DND-41 (cell line): ENCODE measurements at regions not wholly inside any gene's neighbourhood (a gene's known extent, or its start where the extent isn't known, plus 50 kb on each side); places are given as distances from the start of the nearest gene placed in this dataset.

Experiments
- ATAC-seq: fragments of 200-7000 bp; cut with Tn5 transposase; 3 replicates; pipeline ENCODE4 v1.9.1; 2021; ENCODE audit warnings: low read depth; ENCODE audit not compliant: insufficient read depth
- DNase-seq: peaks from one replicate; pipeline ENCODE4 v3.0.0-alpha.2; 2020
- H2AFZ ChIP-seq: 2 replicates; pipeline ENCODE4 v1.6.0; 2012; ENCODE audit warnings: low read depth, low read length
- H3K27ac ChIP-seq: 2 replicates; pipeline ENCODE4 v1.5.1; 2012; ENCODE audit warnings: low read length, inconsistent platforms
- H3K27me3 ChIP-seq: fragments of 200-600 bp; sonication (generic); 2 replicates; pipeline ENCODE4 v1.6.0; 2012; ENCODE audit warnings: low read length, mild to moderate bottlenecking, inconsistent platforms; ENCODE audit not compliant: insufficient read depth, poor library complexity
- H3K36me3 ChIP-seq: 2 replicates; pipeline ENCODE4 v1.5.1; 2012; ENCODE audit warnings: low read length, inconsistent platforms; ENCODE audit not compliant: insufficient read depth
- H3K4me1 ChIP-seq: 2 replicates; pipeline ENCODE4 v1.5.1; 2012; ENCODE audit warnings: mild to moderate bottlenecking, low read length; ENCODE audit not compliant: insufficient read depth
- H3K4me2 ChIP-seq: 2 replicates; pipeline ENCODE4 v1.6.0; 2012; ENCODE audit warnings: mild to moderate bottlenecking, moderate library complexity, low read length, inconsistent platforms; ENCODE audit not compliant: insufficient read depth
- H3K4me3 ChIP-seq, 2 experiments: fragments of 200-600 bp in 1 of 2; shearing (Covaris generic) in 1 of 2; 2 replicates each; pipeline ENCODE4 v1.5.1; 2012 to 2016; ENCODE audit warnings: inconsistent platforms in 2 of 2, low read length in 2 of 2, mild to moderate bottlenecking in 2 of 2, low read depth in 1 of 2, moderate library complexity in 1 of 2
- H3K79me2 ChIP-seq: 2 replicates; pipeline ENCODE4 v1.6.0; 2012; ENCODE audit warnings: low read length, inconsistent platforms; ENCODE audit not compliant: insufficient read depth
- H3K9ac ChIP-seq: 2 replicates; pipeline ENCODE4 v1.6.0; 2012; ENCODE audit warnings: low read depth, mild to moderate bottlenecking, inconsistent platforms, low read length, moderate library complexity
- H3K9me3 ChIP-seq: 2 replicates; pipeline ENCODE4 v1.5.1; 2012; ENCODE audit warnings: low read length, moderate library complexity, mild to moderate bottlenecking, inconsistent platforms; ENCODE audit not compliant: insufficient read depth, severe bottlenecking
- H4K20me1 ChIP-seq: 2 replicates; pipeline ENCODE4 v1.6.0; 2012; ENCODE audit warnings: low read length; ENCODE audit not compliant: insufficient read depth
- CTCF ChIP-seq: IDR thresholded peaks from 2 replicates; pipeline ENCODE4 v1.5.1; 2012; ENCODE audit warnings: borderline replicate concordance, low read length, moderate library complexity, mild to moderate bottlenecking; ENCODE audit not compliant: poor library complexity, severe bottlenecking; ENCODE audit errors: extremely low read depth
- EZH2 ChIP-seq: IDR thresholded peaks from 3 replicates; pipeline ENCODE4 v1.6.1; 2012; ENCODE audit warnings: borderline replicate concordance, low read depth, mild to moderate bottlenecking, moderate library complexity, low read length, inconsistent platforms; ENCODE audit not compliant: severe bottlenecking

- Histone ChIP-seq H4K20me1 (no peaks in the 10 kb centered on the region), H3K9ac (no peak overlapping the region), H3K79me2 (no peaks in the 10 kb centered on the region), H2AFZ (no peak overlapping the region), H3K4me2 (no peak overlapping the region), H3K9me3 (no peaks in the 10 kb centered on the region), H3K27ac (no peak overlapping the region), H3K4me1 (no peaks in the 10 kb centered on the region), H3K4me3 (no peak overlapping the region), H3K27me3 (no peaks in the 10 kb centered on the region), H3K36me3 (no peaks in the 10 kb centered on the region)
- TF ChIP-seq EZH2 (no peak), CTCF (no peak)
- ATAC-seq, result no peak
- no peak for DNase-seq
Observed at GRCh38 chr12:78398750-78399149, 465.8 kb upstream of the SYT1 start.

- no peaks in the 10 kb centered on the region for H4K20me1 ChIP-seq
- no peak overlapping the region for H3K4me2 ChIP-seq
- H3K27me3 ChIP-seq, result no peaks in the 10 kb centered on the region
- no peaks in the 10 kb centered on the region for H3K4me1 ChIP-seq
- no peaks in the 10 kb centered on the region for H3K36me3 ChIP-seq
- no peak overlapping the region for H3K27ac ChIP-seq
- TF ChIP-seq CTCF, result no peak
- H3K9me3 ChIP-seq, result no peaks in the 10 kb centered on the region
- H3K4me3 ChIP-seq, result no peak overlapping the region
- H2AFZ ChIP-seq, result no peak overlapping the region
- no peak for ATAC-seq
- DNase-seq, result no peak
- H3K79me2 ChIP-seq, result no peaks in the 10 kb centered on the region
- H3K9ac ChIP-seq, result no peak overlapping the region
Observed at GRCh38 chr12:78402366-78403134, 462.0 kb upstream of the SYT1 start.

GRCh38 chr12:78403136-78403535 is 461.4 kb upstream of the SYT1 start:
- Histone ChIP-seq H3K79me2 (no peaks in the 10 kb centered on the region), H3K9me3 (no peaks in the 10 kb centered on the region)
- TF ChIP-seq CTCF (no peak), EZH2 (no peak)

More at GRCh38 chr12:78403136-78403535, 461.4 kb upstream of the SYT1 start:
- H3K9ac ChIP-seq, result no peak overlapping the region
- H2AFZ ChIP-seq, result no peak overlapping the region
- H3K4me3 ChIP-seq, result no peak overlapping the region
- no peaks in the 10 kb centered on the region for H4K20me1 ChIP-seq
- DNase-seq (no peak), ATAC-seq (no peak)
- H3K4me1 ChIP-seq, result no peaks in the 10 kb centered on the region
- no peak overlapping the region for H3K4me2 ChIP-seq
- H3K27ac ChIP-seq, result no peak overlapping the region
- no peaks in the 10 kb centered on the region for H3K27me3 ChIP-seq
- no peaks in the 10 kb centered on the region for H3K36me3 ChIP-seq
